ENCODE measurements at regions not wholly inside any gene's neighbourhood (a gene's known extent, or its start where the extent isn't known, plus 50 kb on each side); places are given as distances from the start of the nearest gene placed in this dataset.
"Not testable (repeated sequence)": the region's sequence is repeated elsewhere in the genome, so short reads cannot be mapped to it uniquely, and the experiment has no call there.

DNA sequence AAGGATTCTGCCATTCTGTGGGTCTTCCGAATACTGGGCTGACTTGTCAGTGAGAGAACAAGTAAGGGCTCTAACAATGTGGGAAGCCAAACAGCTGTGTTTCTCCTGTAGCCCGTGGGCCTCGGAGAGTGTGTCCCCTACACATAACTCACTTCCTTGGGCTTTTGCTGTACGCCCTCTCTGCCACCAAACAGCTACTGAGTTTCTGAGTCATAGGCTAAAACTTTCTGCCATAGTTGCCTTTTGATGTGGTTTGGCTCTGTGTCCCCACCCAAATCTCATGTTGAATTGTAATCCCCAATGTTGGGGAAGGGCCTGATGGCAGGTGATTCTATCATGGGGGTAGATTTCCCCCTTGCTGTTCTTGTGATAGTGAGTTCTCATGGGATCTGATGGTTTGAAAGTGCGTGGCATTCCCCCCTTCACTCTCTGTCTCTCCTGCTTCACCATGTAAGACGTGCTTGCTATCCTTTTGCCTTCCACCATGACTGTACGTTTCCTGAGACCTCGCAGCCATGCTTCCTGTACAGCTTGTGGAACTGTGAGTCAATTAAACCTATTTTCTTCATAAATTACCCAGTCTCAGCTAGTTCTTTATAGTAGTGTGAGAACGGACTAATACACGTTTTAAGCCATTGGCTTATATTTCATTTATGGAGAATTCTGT lies 194.8 kb upstream of the HMCN1 start:
- DNase-seq (ENCODE audit: low spot score): no peak

DNA sequence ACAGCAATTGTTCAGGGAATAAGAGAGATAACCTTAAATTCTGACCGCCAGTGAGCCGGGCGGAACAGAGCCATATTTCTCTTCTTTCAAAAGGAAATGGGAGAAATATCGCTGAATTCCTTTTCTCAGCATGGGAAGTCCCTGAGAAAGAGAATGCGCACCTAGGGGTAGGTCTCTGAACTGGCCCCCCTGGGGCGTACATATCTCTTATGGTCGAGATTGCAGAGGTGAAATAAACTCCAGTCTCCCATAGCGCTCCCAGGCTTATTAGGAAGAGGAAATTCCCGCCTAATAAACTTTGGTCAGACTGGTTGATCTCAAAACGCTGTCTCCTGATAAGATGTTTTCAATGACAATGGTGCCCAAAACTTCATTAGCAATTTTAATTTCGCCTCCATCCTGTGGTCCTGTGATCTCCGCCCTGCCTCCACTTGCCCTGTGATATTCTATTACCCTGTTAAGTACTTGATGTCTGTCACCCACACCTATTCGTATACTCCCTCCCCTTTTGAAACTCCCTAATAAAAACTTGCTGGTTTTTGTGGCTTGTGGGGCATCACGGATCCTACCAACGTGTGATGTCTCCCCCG lies 195.8 kb upstream of the HMCN1 start:
- DNase-seq (ENCODE audit: low spot score): not testable (repeated sequence)

DNA sequence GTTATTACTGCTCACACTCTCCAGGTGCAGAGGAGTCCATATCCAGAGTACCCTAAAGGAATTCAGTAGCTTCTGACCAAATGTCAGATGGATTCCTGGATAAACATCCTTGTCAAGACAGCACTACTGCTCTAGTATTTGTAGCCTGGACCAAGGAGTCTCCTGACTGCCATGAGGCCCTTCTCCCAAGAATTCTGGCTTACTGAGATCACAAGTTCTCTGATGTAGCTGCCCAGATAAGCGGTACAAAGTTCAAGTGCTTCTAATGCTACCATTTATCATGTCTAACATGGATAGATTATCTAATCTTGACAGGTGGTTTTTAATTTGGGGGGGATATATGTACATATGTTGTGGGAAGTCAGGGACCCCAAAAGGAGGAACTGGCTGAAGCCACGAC lies 196.6 kb upstream of the HMCN1 start:
- no peak for DNase-seq (ENCODE audit: low spot score)

DNA sequence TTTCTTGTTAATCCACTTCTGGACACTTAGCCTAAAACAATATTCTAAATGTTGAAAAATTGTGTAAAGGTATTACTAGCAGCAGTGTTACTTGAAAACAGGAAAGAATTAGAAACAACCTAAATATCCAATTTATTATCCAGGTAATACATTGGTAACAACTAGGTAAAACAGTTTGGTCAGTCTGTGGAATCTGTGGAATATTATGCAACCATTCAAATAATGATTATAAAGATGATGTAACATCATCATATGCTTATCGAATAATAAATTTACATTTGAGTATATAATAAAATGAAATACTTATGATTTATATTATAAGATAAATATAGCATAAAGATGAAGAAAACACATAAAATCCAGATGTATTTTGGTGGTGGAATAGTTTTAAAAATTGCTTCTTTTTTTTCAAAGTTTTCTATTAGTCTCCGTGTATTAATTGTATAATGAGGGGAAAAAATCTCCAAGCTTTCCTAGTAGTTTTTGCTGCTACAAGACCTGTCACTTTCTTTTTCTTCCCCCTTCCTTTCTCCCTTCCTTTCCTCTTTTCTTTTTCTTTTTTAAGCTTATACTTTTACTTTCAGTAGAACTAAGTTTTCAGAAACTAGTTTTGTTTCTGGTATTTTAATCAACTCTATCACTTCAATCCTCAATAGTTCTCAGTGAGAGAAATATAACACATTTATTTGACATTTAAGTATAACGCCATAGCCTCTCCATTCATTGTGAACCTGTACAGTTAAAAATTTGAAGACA lies 197.8 kb upstream of the HMCN1 start:
- DNase-seq (ENCODE audit: low spot score): no peak

DNA sequence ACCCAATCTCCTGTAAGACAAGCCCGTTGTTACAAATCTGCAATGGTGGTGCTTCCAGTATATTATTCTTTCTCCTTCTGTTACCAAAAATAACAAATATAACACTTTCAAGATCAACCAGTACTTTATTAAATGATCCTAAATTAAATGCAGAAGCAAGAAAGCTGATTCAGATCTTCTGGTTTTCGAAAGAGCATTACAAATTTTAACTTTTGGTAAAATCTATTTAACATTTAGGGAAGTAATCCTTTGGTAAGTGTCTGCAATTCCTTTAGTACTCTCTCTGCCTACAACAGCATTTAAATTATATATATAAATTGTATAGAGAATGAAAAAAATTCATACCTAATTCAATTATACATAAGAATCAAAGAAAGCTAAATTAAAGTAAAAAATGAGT lies 198.6 kb upstream of the HMCN1 start:
- DNase-seq (ENCODE audit: low spot score): no peak

DNA sequence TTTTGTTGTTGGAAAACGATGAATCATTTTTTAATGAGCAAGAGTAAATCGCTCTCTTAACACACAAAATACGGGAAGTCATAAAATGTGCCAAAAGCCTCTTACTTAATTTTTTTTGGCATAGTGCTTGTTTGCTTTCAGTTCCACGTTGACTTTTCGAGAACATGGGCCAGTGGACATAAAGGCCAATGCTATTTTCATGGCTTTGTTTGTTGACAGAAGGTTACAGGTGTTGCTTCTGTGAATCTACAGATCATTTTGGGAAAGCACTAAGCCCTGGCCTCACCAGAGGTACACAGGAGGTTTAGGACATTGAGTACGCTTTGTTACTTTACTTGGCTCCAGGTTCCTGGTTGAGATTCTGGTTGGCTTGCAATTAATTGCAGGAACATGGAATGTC lies 199.4 kb upstream of the HMCN1 start:
- DNase-seq (ENCODE audit: low spot score): no peak

DNA sequence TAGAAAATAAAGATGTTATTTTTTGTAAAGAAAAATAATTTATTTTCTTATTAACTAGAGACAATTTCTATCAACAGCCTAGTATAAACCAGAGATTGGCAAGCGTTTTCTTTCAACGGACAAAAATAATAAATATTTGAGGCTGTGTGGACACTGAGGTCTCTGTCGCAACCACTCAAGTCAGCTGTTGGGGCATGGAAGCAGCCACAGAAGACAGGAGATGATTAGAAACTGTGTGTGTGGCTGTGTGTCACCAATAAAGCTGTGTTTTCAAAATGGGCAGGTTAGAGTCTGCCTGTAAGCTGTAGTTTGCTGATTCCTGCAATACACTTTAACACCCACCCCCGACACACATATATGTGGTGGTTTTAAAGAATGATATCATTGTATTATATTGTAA lies 200.6 kb upstream of the HMCN1 start:
- DNase-seq (ENCODE audit: low spot score): no peak

DNA sequence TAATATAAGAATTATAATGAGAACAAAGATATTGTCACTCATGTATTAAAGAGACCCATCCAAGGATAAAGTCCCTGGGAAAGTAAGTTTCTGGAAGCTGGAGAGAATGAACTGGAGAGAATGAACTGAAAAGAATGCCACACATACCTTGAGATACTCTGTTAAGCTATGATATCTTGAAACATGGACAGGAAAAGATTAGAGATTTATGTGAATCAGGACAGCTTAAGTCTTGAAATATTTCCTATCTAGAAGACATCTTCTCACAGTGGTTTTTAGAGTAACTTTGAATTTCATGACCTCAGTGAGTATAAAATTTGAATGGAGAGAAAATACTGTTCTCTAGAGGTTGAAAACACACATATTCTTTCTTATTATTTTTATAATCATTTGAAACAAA lies 201.3 kb upstream of the HMCN1 start:
- DNase-seq (ENCODE audit: low spot score): no peak

DNA sequence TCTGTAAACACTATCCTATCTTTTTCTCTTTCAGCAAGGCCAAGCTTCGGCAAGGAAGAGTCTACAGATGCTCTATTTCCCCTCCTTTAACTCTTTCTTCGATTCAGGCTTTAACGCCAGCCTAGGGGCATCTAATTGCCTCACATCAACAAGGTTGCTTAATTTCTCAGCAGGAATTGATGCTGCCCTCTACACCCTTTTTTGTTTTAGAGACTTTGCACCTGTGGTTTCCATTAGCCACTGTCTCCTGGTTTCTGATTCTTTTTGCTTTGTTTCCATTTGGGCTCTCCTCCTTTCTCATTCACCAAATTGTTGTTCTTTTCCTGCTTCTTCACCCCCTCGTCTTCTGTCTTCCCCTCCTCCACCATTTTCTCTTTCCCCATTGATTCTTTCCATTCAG lies 202.4 kb upstream of the HMCN1 start:
- no peak for DNase-seq (ENCODE audit: low spot score)

DNA sequence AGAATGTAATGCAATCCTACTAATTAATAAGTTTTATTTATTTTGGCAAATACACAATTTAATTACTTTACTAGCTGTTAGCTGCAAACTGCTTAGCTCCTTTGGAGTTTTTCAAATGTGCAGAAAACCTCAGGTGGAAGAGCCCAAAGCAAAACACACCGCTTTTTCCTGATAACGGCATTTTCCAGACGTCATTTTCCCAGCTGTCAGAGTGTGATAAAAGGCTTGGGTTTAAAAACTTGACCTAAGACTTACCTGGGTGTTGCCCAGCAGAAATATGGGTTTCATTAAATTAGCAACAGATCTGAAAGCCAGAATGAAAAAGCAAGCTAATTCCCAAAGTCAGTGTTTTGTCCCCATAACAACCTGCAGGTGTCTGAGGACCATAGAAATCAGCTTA lies 204.0 kb upstream of the HMCN1 start:
- no peak for DNase-seq (ENCODE audit: low spot score)

DNA sequence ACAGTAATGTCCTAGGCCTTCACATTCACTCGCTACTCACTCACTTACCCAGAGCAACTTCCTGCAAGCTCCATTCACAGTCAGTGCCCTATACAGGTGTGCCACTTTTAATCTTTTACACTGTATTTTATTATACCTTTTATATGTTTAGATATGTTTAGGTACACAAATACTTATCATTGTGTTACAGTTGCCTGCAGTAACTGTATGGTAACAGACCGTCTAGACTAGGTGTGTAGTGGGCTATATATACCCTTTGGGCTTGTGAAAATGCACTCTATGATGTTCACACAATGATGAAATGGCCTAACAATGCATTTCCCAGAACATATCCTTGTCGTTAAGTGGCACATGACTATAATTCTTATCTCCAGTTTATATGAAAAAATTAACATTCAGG lies 204.5 kb upstream of the HMCN1 start:
- no peak for DNase-seq (ENCODE audit: low spot score)

DNA sequence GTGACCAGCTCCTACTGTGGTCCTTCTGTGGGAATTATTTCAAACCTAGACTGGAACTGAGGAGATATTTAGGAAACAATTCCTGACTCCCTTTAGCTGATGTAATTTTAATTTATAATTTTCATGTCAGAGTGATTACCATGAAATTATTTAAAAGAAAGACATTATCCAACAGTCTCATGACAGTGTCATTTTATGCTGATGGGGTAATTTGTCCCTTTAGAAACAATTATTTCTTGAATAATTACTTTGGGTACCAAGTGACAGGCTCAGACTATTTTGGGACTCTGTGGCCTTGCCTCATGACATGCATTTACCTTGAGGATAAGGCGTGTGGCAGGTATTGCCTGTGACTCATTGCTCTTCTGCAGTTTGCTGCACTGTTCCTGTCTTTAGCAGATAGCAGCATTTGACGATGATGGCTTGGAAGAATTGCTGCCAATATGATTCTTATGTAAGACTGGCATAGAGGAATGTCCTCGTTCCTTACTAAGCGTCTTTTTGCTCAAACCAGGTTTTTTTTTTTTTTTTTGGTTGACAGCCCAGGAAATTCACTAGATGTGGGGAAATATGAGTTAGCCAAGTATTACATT lies 206.0 kb upstream of the HMCN1 start:
- DNase-seq (ENCODE audit: low spot score): no peak

DNA sequence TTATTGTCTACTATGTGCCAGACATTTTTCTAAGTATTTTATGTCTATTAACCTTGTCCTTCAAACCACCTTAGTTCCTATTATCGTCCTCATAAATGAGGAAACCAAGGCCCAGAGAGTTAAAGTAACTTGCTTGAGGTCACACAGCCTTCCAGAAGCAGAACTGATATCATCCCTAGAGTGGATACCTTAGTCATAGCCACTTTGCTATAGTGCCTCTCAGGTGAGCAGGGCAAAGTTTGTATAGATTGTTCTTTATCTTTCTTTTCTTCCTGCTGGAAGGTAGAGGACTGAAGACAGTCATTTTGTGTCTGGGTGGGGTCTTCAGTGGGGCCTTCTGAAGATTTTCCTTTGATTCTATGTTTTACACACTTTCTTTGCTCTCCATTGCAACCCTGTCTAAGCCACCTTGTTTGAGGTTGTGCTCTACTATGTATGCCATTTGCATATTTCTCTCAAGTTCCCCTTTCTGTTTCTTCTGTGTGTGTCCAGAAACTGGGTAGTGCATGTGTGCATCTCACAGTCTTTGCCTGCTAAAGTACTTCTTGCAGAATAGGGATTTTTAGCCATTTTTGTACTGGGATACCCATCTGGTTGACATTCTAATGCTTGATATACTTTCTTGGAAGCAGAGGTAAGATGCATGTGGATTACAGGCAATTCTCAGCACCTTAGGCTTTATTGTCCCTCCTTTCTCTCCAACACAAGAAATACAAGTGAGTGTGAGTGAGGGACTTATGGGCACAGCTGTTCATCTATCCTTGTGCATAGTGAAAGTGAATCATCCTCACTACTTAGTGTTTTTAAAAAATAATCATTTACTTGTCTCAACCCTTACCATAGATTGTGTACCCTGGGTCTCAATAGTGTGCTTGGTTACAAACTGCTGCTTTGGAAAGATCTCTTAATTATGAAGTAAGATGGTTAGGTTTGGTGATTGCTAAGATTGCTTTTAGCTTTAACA lies 207.6 kb upstream of the HMCN1 start:
- no peak for DNase-seq (ENCODE audit: low spot score)

DNA sequence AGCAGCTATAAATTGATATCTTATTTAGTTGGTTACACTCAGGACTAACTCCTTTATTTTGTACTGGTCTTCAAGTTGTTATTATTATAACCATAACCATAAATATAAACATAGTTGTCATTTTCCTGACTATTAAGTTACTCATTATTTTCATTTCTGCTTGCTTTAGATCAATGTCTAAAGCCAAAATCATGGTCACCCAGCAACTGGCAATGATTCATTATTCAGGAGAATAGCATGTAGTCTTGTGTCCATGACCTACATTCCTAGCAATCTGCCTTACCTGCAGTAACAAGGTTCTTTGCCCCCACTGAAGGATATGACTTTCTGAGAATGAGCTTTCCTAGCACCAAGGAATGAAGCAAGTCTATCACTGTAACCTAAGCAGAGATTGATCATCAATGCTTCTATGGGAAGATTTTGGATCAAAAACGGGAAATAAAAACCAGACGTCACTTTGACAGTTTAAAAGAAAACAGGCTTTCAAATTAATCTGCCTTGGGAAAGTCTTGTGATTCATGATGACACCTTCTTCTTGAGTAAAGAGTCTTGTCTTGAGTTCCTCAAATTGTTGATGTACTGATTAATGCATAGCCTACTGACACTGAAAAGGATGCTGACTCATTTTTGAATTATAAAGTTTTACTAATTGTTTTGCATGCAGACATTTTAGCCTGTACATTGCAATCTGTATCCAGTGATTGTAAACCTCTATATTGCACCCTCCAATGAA lies 203.3 kb upstream of the IVNS1ABP start:
- no peak for DNase-seq (ENCODE audit: low spot score)

DNA sequence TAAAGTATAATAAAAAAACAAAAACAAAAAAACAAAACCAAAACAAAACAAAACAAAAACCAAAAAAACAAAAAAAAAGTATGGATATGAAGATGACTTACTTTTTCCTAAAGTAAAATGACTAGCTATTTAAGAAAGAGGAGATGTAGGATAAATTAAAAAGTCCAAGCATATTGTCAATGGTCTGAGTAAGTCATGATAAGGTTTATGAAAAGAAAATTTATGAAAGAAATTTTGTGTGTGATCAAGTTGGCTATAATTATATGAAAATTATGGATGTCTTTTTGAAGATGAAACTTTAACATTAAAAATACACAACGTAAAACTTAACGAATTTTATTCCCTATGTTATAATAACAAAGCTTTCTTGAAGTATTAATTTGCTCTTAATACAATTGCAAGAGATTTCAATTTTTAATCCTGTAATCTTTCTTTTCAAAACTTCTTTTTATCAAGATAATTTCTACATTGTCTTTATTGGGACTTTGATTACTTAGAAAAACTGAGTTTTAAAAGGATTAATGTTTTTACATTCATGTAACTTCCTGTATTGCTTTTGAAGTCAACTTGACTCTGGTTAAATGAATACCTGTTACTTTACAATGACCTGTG lies 200.9 kb upstream of the IVNS1ABP start:
- no peak for DNase-seq (ENCODE audit: low spot score)

DNA sequence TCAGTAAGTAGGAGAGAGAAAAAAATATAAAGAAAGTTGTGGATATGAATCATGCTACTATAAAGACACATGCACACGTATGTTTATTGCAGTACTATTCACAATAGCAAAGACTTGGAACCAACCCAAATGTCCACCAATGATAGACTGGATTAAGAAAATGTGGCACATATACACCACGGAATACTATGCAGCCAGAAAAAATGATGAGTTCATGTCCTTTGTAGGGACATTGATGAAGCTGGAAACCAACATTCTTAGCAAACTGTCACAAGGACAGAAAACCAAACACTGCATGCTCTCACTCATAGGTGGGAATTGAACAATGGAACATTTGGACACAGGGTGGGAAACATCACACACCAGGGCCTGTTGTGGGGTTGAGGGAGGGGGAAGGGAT lies 200.3 kb upstream of the IVNS1ABP start:
- DNase-seq (ENCODE audit: low spot score): not testable (repeated sequence)

DNA sequence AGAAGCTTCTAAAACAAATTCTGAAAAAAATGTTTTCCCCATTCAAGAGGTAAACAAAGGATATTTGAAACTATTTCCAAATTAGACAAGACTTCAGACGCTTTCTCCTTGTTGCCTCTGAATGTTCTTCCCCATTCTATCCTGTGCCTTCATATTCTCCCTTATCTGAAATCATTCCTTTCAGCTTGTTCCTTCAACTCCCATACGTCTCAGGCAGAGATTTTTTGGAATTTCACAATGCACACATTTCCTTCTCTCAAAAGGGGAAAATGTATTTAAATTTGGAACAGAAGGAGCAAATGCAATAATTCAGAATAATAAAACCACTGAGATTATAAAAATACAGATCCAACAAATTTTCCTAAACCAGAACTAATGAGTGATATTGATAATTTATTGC lies 198.7 kb upstream of the IVNS1ABP start:
- no peak for DNase-seq (ENCODE audit: low spot score)

DNA sequence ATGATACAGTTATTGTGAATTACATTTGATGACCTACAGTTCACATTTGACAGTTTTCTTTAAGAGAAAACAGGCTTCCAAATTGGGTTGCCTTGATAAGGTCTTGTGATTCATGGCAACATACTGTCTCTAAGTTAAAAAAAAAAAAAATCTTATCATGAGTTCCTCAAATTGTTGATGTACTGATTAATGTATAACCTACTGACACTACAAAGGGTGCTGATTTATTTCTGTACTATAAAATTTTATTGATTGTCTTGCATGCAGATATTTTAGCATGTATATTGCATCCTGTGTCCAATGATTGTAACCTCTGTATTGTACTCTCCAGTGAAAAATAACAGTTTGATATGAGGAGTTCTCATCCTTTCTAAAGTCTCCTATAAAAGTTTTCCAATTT lies 197.3 kb upstream of the IVNS1ABP start:
- no peak for DNase-seq (ENCODE audit: low spot score)

DNA sequence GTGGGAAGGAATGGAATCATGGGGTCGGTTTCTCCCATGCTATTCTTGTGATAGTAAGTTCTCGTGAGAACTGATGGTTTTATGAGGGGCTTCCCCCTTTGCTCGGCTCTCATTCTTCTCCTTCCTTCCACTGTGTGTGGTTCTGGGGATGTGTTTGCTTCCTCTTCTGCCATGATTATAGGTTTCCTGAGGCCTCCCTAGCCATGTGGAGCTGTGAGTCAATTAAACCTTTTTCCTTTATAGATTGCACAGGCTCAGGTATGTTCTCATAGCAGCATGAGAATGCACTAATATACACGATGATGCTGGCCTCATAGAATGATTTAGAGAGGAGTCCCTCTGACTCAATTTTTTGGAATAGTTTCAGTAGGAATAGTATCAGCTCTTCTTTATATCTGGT lies 195.4 kb upstream of the IVNS1ABP start:
- DNase-seq (ENCODE audit: low spot score): no peak

DNA sequence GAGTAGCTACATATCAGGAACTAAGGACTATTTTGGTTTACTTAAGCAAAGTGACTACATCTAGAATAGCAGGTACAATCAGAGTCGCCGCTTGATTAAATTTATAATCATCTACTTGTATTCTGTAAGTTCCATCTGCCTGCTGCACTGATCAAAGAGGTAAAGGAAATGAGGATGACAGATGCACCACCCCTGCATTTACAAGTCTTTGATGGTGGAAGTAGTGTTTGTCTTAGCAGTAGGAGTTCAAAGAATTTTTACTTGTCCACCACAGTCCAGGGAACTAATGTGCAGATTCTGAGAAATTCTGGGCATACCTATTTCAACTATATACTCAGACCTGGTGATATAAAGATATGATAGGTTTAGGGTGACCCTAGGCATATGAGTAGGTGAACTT lies 184.1 kb upstream of the IVNS1ABP start:
- no peak for DNase-seq (ENCODE audit: low spot score)
